Heart right ventricle (tissue), 16 donors: ENCODE measurements at regions not wholly inside any gene's neighbourhood (a gene's known extent, or its start where the extent isn't known, plus 50 kb on each side); places are given as distances from the start of the nearest gene placed in this dataset.

Source experiments
- ATAC-seq, 8 donors: fragments of 200-7000 bp; cut with Tn5 transposase; one replicate each; pipeline ENCODE4 v1.9.1; 2020; ENCODE audit warnings: mild to moderate bottlenecking in 8 of 8, moderate library complexity in 8 of 8, moderate number of reproducible peaks in 1 of 8
- DNase-seq, 2 donors: peaks; one replicate each; pipeline ENCODE4 v3.0.0-alpha.2; 2020
- H3K27ac ChIP-seq, 10 donors: fragments of 200-600 bp; sonication (generic) in 2 of 10; one replicate each; pipeline versions ENCODE4 v1.5.0 to v1.8.0; 2020 to 2022; ENCODE audit warnings: mild to moderate bottlenecking in 3 of 10
- H3K27me3 ChIP-seq, 7 donors: fragments of 200-600 bp; one replicate each; pipeline ENCODE4 v1.8.0; 2021 to 2022; ENCODE audit warnings: mild to moderate bottlenecking in 2 of 7
- H3K36me3 ChIP-seq, 9 donors: fragments of 200-600 bp; sonication (generic) in 1 of 9; one replicate each; pipeline versions ENCODE4 v1.5.0 to v1.8.0; 2020 to 2022; ENCODE audit warnings: mild to moderate bottlenecking in 2 of 9
- H3K4me1 ChIP-seq, 9 donors: fragments of 200-600 bp; sonication (generic) in 1 of 9; one replicate each; pipeline versions ENCODE4 v1.5.0 to v1.8.0; 2020 to 2022; ENCODE audit warnings: mild to moderate bottlenecking in 4 of 9
- H3K4me3 ChIP-seq, 10 donors: fragments of 200-600 bp; sonication (generic) in 2 of 10; one replicate each; pipeline versions ENCODE4 v1.5.0 to v1.8.0; 2020 to 2022; ENCODE audit warnings: mild to moderate bottlenecking in 7 of 10, moderate library complexity in 2 of 10
- H3K9me3 ChIP-seq, 11 donors: fragments of 200-600 bp in 10 of 11; sonication (generic) in 2 of 11; one replicate each; pipeline versions ENCODE4 v1.5.0 to v1.8.0; 2013 to 2022; ENCODE audit warnings: mild to moderate bottlenecking in 2 of 11, control low read depth in 1 of 11, moderate library complexity in 1 of 11
- CTCF ChIP-seq, 9 donors: fragments of 200-600 bp; sonication (generic) in 2 of 9; IDR thresholded peaks; one replicate each; pipeline versions ENCODE4 v1.5.0 to v1.8.0; 2021 to 2022; ENCODE audit warnings: antibody characterized with exemption in 9 of 9, mild to moderate bottlenecking in 5 of 9, moderate library complexity in 1 of 9
- WGBS, 2 donors: extraction: QIAGEN DNeasy Blood & Tissue Kit; methylation state at CpG; one replicate each; pipeline ENCODE4 v1.1.7; 2013; ENCODE audit warnings: inconsistent platforms in 1 of 2; 5-methylcytosine and 5-hydroxymethylcytosine counted together
- intact Hi-C, 10 donors: fragments of 100-400 bp; cut with DNase I; formaldehyde crosslinking; loops; one replicate each; pipeline versions ENCODE4 v1.11.1 to v1.14.2; 2022
- donor health status: Arrhythmogenic right ventricular cardiomyopathy.
- donor health status: ischemic (EF 13 %, LVEDD 7.1; RV severe dilation, severe dysfunction).
- donor health status: healthy with polysubstance abuse.
- donor health status: DM: no; HTN: yes; CAD: no.
- donor health status: DM: no; HTN: no; CAD: no.
- donor health status: ischemic (EF 25% LVEDD 6.9; RV normal size, moderate dysfunction).
- donor health status: ischemic (EF 25% LVEDD 5.7; RV mildly dilated, moderate dysfunction).
- donor health status: healthy.
- donor health status: DM: yes; HTN: yes; CAD: no.
- donor health status: Ischemic cardiomyopathy.
- donor health status: ischemic (EF 35%, LVEDD 5.7; RV mildly dilated, moderate dysfunction).
- donor health status: nonischemic (EF 11% LVEDD 7.7; RV severe dilation, severe dysfunction).
- donor health status: DM: yes; HTN: yes; CAD: no.
- donor health status: PGD.
- donor health status: ischemic (EF 29% LVEDD 5.4; RV normal size, mild dysfunction).
- donor health status: nonischemic (EF 23%, LVEDD 6.1; RV moderate dilation, normal function).

DNA sequence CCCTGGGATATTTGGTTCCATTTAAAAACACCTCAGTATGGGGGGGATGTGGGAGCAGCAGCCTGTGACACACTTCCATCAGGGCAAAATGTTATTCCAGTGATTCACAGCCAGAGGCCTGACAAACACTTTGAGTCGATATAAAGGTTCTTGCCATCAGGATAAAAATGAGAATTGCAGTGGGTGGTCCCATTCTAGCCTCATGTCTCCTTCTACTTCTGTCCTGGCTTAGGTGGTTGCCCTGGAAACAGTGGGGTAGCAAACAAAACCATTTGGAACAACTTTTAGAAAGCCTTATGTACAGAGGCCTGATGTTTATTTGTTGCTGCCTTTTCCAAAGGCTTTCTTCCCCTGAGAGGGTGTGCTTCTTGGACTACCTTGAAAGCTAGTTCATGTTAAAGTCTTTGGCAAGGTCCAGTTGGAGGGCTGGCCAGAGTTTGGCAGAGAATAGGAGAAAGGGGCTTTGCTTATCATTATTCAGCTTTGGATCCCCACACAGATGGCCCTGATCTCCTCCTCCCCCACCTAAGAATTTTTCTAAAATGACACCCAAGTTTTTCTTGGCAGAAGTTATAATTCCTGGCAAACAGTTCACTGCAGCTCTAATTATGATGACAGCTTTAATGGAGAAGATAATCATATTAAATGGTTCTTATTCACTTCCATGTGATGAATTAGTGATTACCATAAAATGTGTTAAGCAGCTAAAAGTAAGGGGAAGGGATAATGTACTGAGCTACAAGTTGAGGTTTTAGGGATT is 84.2 kb upstream of the ZNF280D start:
- intact Hi-C loops: loop anchor here in 2 of 10 donors (10.0 kb wide), 2 partner anchors 83 to 327 kb away; partner anchors contain the start of gene ZNF280D (in 1 of the 2)
- DNase-seq (no peak), ATAC-seq (no peak)
- peak overlapping the region in 1 of 10 donors; percentile 16 for H3K27ac ChIP-seq
- H3K4me3 ChIP-seq: no peak overlapping the region
- H3K27me3 ChIP-seq: no peaks in the 10 kb centered on the region
- WGBS, 2 donors: 47 to 51% methylated on average over 1 of the region's 1 CpG
- no peaks in the 10 kb centered on the region for H3K36me3 ChIP-seq
- H3K4me1 ChIP-seq: peaks cover 0 to 53% (median 30%) of the 10 kb centered on the region in 9 donors
- H3K9me3 ChIP-seq: no peaks in the 10 kb centered on the region
- TF ChIP-seq CTCF (IDR thresholded peaks at IDR 0.05): no peak

DNA sequence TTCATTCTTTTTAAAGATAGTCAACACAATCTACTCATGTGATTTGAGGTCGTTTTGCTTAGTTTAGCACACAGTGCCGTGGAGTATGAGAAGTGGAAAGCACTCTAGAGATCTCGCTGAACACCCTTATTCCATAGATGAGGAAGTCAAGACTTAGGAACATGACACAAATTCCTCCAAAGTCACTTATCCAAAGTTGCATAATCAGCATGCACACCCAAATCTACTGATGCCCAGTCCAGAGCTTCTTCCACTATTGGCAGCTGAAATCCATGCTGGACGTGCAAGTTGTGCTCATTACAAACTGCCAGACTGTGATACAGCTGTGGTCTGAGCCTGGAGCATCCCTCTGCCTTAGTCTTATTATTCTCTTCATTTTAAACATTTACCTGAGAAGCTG is 83.5 kb upstream of the ZNF280D start:
- 75 to 80% methylated on average over 4 of the region's 4 CpGs for WGBS, 2 donors
- no peak for DNase-seq
- Histone ChIP-seq H3K9me3 (no peaks in the 10 kb centered on the region), H3K27ac (peak overlapping the region in 1 of 10 donors; percentile 11), H3K4me1 (peaks cover 2 to 54% (median 34%) of the 10 kb centered on the region in 9 donors), H3K4me3 (no peak overlapping the region), H3K27me3 (no peaks in the 10 kb centered on the region), H3K36me3 (no peaks in the 10 kb centered on the region)
- ATAC-seq: peak in 1 of 8 donors; percentile 11
- intact Hi-C loops: loop anchor here in 2 of 10 donors (10.0 kb wide), 2 partner anchors 82 to 328 kb away; partner anchors contain the start of gene ZNF280D (in 1 of the 2)
- no peak for TF ChIP-seq CTCF (IDR thresholded peaks at IDR 0.05)

DNA sequence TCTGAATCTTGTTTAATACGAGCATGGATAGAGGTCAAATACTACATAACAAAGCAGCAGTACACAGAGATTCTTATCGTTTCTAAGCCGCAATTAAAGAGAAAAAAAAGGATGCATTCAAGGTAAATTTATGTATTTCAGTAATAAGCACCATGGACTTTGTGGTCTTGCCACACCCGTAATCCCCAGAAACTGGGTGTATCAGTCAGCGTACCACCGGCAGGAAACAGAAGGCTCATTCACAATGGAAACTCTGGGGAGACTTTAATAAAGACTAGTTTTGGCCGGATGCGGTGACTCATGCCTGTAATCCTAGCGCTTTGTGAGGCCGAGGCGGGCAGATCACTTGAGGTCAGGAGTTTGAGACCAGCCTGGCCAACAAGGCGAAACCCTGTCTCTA is 81.9 kb upstream of the ZNF280D start:
- H3K36me3 ChIP-seq: no peaks in the 10 kb centered on the region
- TF ChIP-seq CTCF (IDR thresholded peaks at IDR 0.05): no peak
- ATAC-seq (peak in 7 of 8 donors; percentile 44 to 79 (median 61)), DNase-seq (peak in 1 of 2 donors; percentile 48)
- H3K27ac ChIP-seq: peak overlapping the region in 7 of 10 donors; percentile 11 to 49 (median 37)
- no peaks in the 10 kb centered on the region for H3K27me3 ChIP-seq
- no peaks in the 10 kb centered on the region for H3K9me3 ChIP-seq
- intact Hi-C loops: loop anchor here in 2 of 10 donors (10.0 kb wide), 2 partner anchors 80 to 330 kb away; partner anchors contain the start of gene ZNF280D (in 1 of the 2)
- WGBS, 2 donors: 70 to 90% methylated on average over 12 of the region's 12 CpGs
- H3K4me1 ChIP-seq: peaks cover 4 to 49% (median 31%) of the 10 kb centered on the region in 9 donors
- no peak overlapping the region for H3K4me3 ChIP-seq

DNA sequence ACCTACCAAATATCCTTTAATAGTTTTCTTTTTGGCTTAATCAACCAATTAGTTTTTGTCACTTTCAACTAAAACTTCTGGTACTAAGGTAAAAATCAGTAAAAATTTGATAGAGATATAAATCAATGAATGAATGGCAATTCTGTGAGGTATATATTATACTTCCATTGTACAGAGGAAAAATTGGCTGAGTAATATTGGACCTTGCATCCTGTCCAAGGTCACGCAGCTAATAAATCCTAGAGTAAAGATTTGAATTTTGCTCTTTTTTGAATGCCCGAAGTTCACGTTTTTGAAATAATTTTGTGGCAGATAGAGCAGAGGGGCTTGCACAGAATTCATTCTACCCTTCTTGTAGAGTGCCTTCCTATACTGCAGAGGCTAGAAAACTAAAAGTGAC is 81.1 kb upstream of the ZNF280D start:
- WGBS, 2 donors: 94 to 95% methylated on average over 3 of the region's 3 CpGs
- Histone ChIP-seq H3K9me3 (peaks cover 0 to 6% (median 0%) of the 10 kb centered on the region in 11 donors), H3K4me1 (peaks cover 4 to 49% (median 31%) of the 10 kb centered on the region in 9 donors), H3K27me3 (no peaks in the 10 kb centered on the region), H3K36me3 (no peaks in the 10 kb centered on the region), H3K27ac (peak overlapping the region in 5 of 10 donors; percentile 20 to 57 (median 41)), H3K4me3 (no peak overlapping the region)
- ATAC-seq: no peak
- intact Hi-C loops: loop anchor here in 3 of 10 donors (5.0 to 10.0 kb wide), 3 partner anchors 80 to 330 kb away; partner anchors contain the start of gene ZNF280D (in 2 of the 3)
- no peak for DNase-seq
- no peak for TF ChIP-seq CTCF (IDR thresholded peaks at IDR 0.05)
